ENCODE measurements at regions not wholly inside any gene's neighbourhood (a gene's known extent, or its start where the extent isn't known, plus 50 kb on each side); places are given as distances from the start of the nearest gene placed in this dataset.
"Not testable (repeated sequence)": the region's sequence is repeated elsewhere in the genome, so short reads cannot be mapped to it uniquely, and the experiment has no call there.

- Mint-ChIP-seq H3K4me3 (no peak overlapping the region), H3K4me1 (ENCODE audit: low read depth) (no peaks in the 10 kb centered on the region), H3K27ac (no peak overlapping the region), H3K9me3 (ENCODE audit: low read depth) (no peaks in the 10 kb centered on the region), H3K27me3 (peaks cover 7% of the 10 kb centered on the region), H3K36me3 (no peaks in the 10 kb centered on the region)
Measured at GRCh38 chr1:60857851-60858250, 224.5 kb upstream of the NFIA start.

DNA sequence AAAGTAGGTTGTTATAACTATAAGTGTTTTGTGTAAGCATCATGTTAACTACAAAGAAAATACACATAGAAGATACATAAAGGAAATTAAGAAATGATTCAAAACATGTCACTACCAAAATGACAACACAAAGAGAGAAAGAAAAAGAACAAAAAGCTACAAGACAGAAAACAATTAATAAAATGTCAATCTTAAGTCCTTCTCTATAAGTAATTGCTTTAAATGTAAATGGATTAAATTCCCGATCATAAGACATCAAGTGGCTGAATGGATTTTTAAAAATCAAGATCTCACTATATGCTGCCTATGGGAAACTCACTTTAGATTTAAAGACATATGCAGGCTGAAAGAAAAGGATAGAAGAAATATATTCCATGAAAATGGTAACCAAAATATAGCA lies 232.3 kb upstream of the NFIA start:
- no peaks in the 10 kb centered on the region for H3K36me3 Mint-ChIP-seq
- no peak overlapping the region for H3K27ac Mint-ChIP-seq
- peaks cover 9% of the 10 kb centered on the region for H3K9me3 Mint-ChIP-seq (ENCODE audit: low read depth)
- H3K4me1 Mint-ChIP-seq (ENCODE audit: low read depth), result no peaks in the 10 kb centered on the region
- peaks cover 8% of the 10 kb centered on the region for H3K27me3 Mint-ChIP-seq
- no peak overlapping the region for H3K4me3 Mint-ChIP-seq

DNA sequence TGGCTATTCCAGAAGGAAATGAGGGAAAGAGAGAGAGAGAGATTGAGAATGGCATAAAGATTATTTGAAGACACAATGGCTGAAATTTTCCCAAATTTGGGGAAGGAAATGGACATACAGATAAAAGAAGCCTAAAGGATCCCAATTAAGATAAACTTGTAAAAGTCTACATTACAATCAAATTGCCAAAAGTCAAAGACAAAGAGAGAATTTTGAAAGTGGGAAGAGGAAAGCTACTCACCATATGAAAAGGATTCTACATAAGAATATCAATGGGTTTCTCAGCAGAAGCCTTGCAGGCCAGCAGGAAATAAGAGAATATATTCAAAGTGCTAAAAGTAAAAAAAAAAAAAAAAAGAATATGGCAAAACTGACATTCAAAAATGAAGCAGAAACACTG lies 233.0 kb upstream of the NFIA start:
- Mint-ChIP-seq H3K27ac (no peak overlapping the region), H3K27me3 (peaks cover 9% of the 10 kb centered on the region), H3K4me1 (ENCODE audit: low read depth) (no peaks in the 10 kb centered on the region), H3K36me3 (no peaks in the 10 kb centered on the region), H3K9me3 (ENCODE audit: low read depth) (peaks cover 9% of the 10 kb centered on the region), H3K4me3 (no peak overlapping the region)

GRCh38 chr1:60848583-60849188 lies 233.7 kb upstream of the NFIA start:
- Mint-ChIP-seq H3K27me3 (peaks cover 9% of the 10 kb centered on the region), H3K9me3 (ENCODE audit: low read depth) (peaks cover 9% of the 10 kb centered on the region), H3K27ac (no peak overlapping the region), H3K4me1 (ENCODE audit: low read depth) (no peaks in the 10 kb centered on the region), H3K36me3 (no peaks in the 10 kb centered on the region), H3K4me3 (no peak overlapping the region)

GRCh38 chr1:60847855-60848582 lies 234.3 kb upstream of the NFIA start:
- Mint-ChIP-seq H3K4me1 (ENCODE audit: low read depth) (no peaks in the 10 kb centered on the region), H3K27ac (no peak overlapping the region), H3K9me3 (ENCODE audit: low read depth) (peaks cover 9% of the 10 kb centered on the region)

DNA sequence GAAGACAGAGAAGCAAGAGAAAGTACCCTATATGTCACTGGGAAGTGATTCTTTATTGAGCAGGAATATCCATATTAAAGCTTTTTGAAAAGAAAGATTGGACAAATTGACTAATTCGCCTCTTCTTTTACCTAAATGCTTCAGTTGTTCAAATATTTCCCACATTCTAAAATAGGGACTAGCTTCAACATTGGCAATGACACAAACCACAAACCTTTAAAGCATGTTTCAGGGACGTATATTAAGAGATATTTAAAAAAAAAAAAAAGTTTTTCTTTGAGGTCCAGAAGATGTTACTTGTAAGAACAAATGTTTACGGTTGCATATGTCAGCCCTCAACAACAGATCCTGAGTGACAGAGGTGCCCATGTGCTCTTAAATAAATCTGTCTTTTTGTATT lies 235.0 kb upstream of the NFIA start:
- no peak overlapping the region for H3K4me3 Mint-ChIP-seq
- peaks cover 9% of the 10 kb centered on the region for H3K9me3 Mint-ChIP-seq (ENCODE audit: low read depth)
- peaks cover 9% of the 10 kb centered on the region for H3K27me3 Mint-ChIP-seq
- H3K27ac Mint-ChIP-seq, result no peak overlapping the region
- no peaks in the 10 kb centered on the region for H3K36me3 Mint-ChIP-seq
- H3K4me1 Mint-ChIP-seq (ENCODE audit: low read depth), result no peaks in the 10 kb centered on the region

More at GRCh38 chr1:60847855-60848582, 234.3 kb upstream of the NFIA start:
- no peak overlapping the region for H3K4me3 Mint-ChIP-seq
- H3K27me3 Mint-ChIP-seq, result peaks cover 9% of the 10 kb centered on the region
- no peaks in the 10 kb centered on the region for H3K36me3 Mint-ChIP-seq

- not testable (repeated sequence) for H3K27ac Mint-ChIP-seq; H3K36me3 Mint-ChIP-seq; H3K27me3 Mint-ChIP-seq; H3K4me3 Mint-ChIP-seq; H3K4me1 Mint-ChIP-seq (ENCODE audit: low read depth); H3K9me3 Mint-ChIP-seq (ENCODE audit: low read depth)
Measured at GRCh38 chr1:60845659-60846058, 236.7 kb upstream of the NFIA start.

- Mint-ChIP-seq H3K27ac (no peak overlapping the region), H3K4me3 (no peak overlapping the region), H3K27me3 (peaks cover 8% of the 10 kb centered on the region), H3K9me3 (ENCODE audit: low read depth) (no peaks in the 10 kb centered on the region), H3K36me3 (no peaks in the 10 kb centered on the region), H3K4me1 (ENCODE audit: low read depth) (no peaks in the 10 kb centered on the region)
Measured at GRCh38 chr1:60842304-60842703, 240.1 kb upstream of the NFIA start.

DNA sequence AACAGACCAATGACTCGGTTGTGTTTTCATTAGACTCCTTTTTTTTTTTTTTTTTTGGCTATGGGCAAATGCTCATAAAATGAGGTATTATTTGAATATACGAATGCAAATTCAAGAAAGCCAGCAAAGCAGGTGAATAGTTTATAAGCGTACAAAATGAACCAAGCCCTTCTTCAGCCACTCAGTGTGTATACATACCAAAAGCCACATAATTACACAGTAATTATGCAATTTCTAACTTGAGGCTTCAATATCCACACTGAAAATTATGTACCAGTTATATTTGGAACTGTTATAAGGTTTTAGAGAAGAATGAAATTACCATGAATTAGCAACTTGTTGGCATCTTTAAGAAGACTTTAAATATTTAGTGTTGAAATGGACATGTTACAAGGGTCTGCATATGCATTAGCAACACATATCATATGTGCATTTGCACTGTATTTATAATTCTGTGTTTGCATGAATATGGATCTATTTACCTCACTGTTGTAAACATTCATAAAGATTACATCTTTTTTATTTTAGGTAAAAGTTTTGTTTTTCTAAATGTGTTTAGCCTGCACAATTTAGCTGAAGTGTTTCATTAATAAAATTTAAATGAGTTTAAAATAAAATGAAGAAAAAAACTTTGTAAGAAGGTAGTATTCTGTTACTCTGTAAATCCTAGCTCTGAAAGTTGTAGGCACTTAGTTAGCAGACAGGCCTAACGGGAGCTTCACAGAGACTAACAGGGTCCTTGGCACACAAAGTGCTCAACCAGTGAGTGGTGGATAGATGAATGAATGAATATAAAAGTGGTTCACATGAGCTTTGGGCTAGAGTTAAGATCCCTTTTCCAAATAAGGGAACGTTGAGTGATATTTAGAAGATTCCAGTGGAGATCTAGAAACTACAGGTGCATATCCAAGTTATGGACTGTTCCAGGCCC lies 241.0 kb upstream of the NFIA start:
- Mint-ChIP-seq H3K4me1 (ENCODE audit: low read depth) (no peaks in the 10 kb centered on the region), H3K4me3 (no peak overlapping the region), H3K27me3 (peaks cover 8% of the 10 kb centered on the region), H3K36me3 (no peaks in the 10 kb centered on the region), H3K27ac (no peak overlapping the region), H3K9me3 (ENCODE audit: low read depth) (no peaks in the 10 kb centered on the region)

DNA sequence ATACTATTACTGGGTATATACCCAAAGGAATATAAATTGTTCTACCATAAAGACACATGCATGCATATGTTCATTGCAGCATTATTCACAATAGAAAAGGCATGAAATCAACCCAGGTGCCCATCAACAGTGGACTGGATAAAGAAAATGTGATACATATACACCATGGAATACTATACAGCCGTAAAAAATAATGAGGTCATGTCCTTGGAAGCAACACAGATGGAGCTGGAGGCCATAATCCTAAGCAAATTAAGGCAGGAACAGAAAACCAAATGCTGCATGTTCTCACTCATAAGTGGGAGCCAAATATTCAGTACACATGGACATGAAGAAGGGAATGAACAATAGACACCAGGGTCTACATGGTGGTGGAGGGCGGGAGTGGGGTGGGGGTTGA lies 241.9 kb upstream of the NFIA start:
- not testable (repeated sequence) for H3K4me1 Mint-ChIP-seq (ENCODE audit: low read depth); H3K4me3 Mint-ChIP-seq; H3K9me3 Mint-ChIP-seq (ENCODE audit: low read depth); H3K36me3 Mint-ChIP-seq; H3K27ac Mint-ChIP-seq; H3K27me3 Mint-ChIP-seq

GRCh38 chr1:60835649-60836048 lies 246.7 kb upstream of the NFIA start:
- H3K27me3 Mint-ChIP-seq, result peaks cover 13% of the 10 kb centered on the region
- no peak overlapping the region for H3K4me3 Mint-ChIP-seq
- H3K9me3 Mint-ChIP-seq (ENCODE audit: low read depth), result no peaks in the 10 kb centered on the region
- no peaks in the 10 kb centered on the region for H3K4me1 Mint-ChIP-seq (ENCODE audit: low read depth)
- H3K27ac Mint-ChIP-seq, result no peak overlapping the region
- H3K36me3 Mint-ChIP-seq, result no peaks in the 10 kb centered on the region

DNA sequence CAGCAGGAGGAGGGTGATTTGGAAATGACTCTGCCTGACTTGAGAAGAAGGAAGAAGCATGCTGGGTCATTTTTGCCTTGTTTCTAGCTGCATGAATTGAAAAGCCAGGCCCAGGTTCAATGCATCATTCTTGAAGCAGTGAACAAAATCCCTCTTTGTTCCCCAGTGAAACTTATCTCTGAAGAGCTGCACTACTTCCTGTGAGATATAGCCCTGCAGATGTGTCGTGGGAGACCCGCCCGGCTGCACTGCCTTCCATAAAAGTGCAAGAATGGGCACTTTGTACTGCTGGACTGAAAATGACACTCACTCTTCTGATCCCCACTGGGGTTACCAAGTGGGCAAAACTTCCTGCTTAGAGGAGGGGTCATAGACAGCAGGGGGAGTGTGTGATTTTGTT lies 249.2 kb upstream of the NFIA start:
- Mint-ChIP-seq H3K4me3 (no peak overlapping the region), H3K27ac (no peak overlapping the region), H3K27me3 (peaks cover 15% of the 10 kb centered on the region), H3K36me3 (no peaks in the 10 kb centered on the region), H3K4me1 (ENCODE audit: low read depth) (no peaks in the 10 kb centered on the region), H3K9me3 (ENCODE audit: low read depth) (no peaks in the 10 kb centered on the region)

GRCh38 chr1:60832367-60832766 lies 250.0 kb upstream of the NFIA start:
- Mint-ChIP-seq H3K36me3 (no peaks in the 10 kb centered on the region), H3K27me3 (peaks cover 14% of the 10 kb centered on the region), H3K4me1 (ENCODE audit: low read depth) (no peaks in the 10 kb centered on the region), H3K4me3 (no peak overlapping the region), H3K27ac (no peak overlapping the region), H3K9me3 (ENCODE audit: low read depth) (no peaks in the 10 kb centered on the region)

GRCh38 chr1:60831780-60832179 lies 250.6 kb upstream of the NFIA start:
- no peaks in the 10 kb centered on the region for H3K9me3 Mint-ChIP-seq (ENCODE audit: low read depth)
- no peaks in the 10 kb centered on the region for H3K36me3 Mint-ChIP-seq
- H3K27ac Mint-ChIP-seq, result no peak overlapping the region
- no peaks in the 10 kb centered on the region for H3K4me1 Mint-ChIP-seq (ENCODE audit: low read depth)
- peaks cover 12% of the 10 kb centered on the region for H3K27me3 Mint-ChIP-seq
- no peak overlapping the region for H3K4me3 Mint-ChIP-seq

DNA sequence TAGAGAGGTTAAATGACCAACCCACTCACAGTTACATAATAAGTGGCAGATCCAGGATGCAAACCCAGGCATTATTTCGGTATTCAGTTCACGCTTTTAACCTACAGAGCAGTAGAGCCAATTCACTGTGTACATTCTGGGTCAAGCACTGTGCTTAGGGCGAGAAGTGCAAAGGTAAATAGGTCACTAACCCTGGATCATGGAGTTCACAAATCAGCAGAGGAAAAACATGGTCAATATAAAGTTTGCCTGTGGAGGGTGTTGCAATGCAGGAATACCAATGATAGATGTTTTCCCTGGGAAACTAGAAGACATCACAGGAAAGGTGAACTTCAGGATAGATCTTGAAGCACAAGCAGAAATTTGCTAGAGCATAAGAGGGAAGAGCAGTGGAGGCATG lies 253.4 kb upstream of the NFIA start:
- peaks cover 4% of the 10 kb centered on the region for H3K9me3 Mint-ChIP-seq (ENCODE audit: low read depth)
- no peaks in the 10 kb centered on the region for H3K4me1 Mint-ChIP-seq (ENCODE audit: low read depth)
- H3K4me3 Mint-ChIP-seq, result no peak overlapping the region
- no peak overlapping the region for H3K27ac Mint-ChIP-seq
- H3K27me3 Mint-ChIP-seq, result peaks cover 12% of the 10 kb centered on the region
- no peaks in the 10 kb centered on the region for H3K36me3 Mint-ChIP-seq

Data from activated naive CD8-positive, alpha-beta T cell (primary cell).